Ishikawa (cell line): ENCODE measurements at regions not wholly inside any gene's neighbourhood (a gene's known extent, or its start where the extent isn't known, plus 50 kb on each side); places are given as distances from the start of the nearest gene placed in this dataset.

ENCODE experiments used
- CEBPB ChIP-seq: IDR thresholded peaks from 2 replicates; pipeline ENCODE4 v1.6.1; 2012
- CREB1 ChIP-seq: IDR thresholded peaks from 2 replicates; pipeline ENCODE4 v1.6.1; 2012; ENCODE audit warnings: low read depth
- EGR1 ChIP-seq: IDR thresholded peaks from 2 replicates; pipeline ENCODE4 v1.6.1; 2012
- EP300 ChIP-seq: IDR thresholded peaks from 2 replicates; pipeline ENCODE4 v1.6.1; 2012; ENCODE audit warnings: borderline replicate concordance
- FOXM1 ChIP-seq: IDR thresholded peaks from 2 replicates; pipeline ENCODE4 v1.6.1; 2012; ENCODE audit warnings: low read depth, borderline replicate concordance
- NFIC ChIP-seq: IDR thresholded peaks from 2 replicates; pipeline ENCODE4 v1.6.1; 2012
- RAD21 ChIP-seq: IDR thresholded peaks from 2 replicates; pipeline ENCODE4 v1.6.1; 2012; ENCODE audit warnings: low read depth
- REST ChIP-seq: IDR thresholded peaks from 2 replicates; pipeline ENCODE4 v1.6.1; 2012; ENCODE audit warnings: low read depth, mild to moderate bottlenecking
- TAF1 ChIP-seq: IDR thresholded peaks from 2 replicates; pipeline ENCODE4 v1.6.1; 2012; ENCODE audit warnings: low read depth, mild to moderate bottlenecking
- TCF12 ChIP-seq: IDR thresholded peaks from 2 replicates; pipeline ENCODE4 v1.6.1; 2012; ENCODE audit warnings: low read depth
- TEAD4 ChIP-seq: IDR thresholded peaks from 2 replicates; pipeline ENCODE4 v1.6.1; 2012
- YY1 ChIP-seq: IDR thresholded peaks from 2 replicates; pipeline ENCODE4 v1.6.1; 2012; ENCODE audit warnings: low read depth
- ZBTB7A ChIP-seq: IDR thresholded peaks from 2 replicates; pipeline ENCODE4 v1.6.1; 2012; ENCODE audit warnings: low read depth
- TF ChIP-seq, protein P1 (sequence below): IDR thresholded peaks from 2 replicates; pipeline ENCODE4 v1.6.1; 2012
- TF ChIP-seq, protein P2 (sequence below): IDR thresholded peaks from 2 replicates; pipeline ENCODE4 v1.6.1; 2012

DNA sequence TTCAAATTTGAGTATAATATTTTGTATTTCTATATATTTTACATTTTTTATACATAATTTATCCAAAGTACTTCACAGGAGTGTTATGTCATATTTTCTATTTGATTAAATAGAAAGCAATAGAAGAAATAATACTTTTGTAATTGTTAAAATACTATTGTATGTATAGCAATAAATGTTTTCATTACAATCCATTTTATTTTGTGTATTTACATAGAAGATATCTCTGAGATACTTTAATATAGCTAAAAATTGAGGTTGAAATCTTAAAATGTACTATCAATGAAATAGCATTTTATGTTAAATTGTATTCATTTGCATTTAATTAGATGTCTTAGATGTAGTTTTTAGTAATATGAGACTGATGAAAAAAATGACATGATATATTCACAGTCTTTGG is 1109.6 kb upstream of the MIR17HG start:
- TF ChIP-seq NFIC (no peak), EGR1 (no peak), EP300 (no peak), CEBPB (no peak), TEAD4 (no peak), TAF1 (no peak), YY1 (no peak), FOXM1 (no peak), ZBTB7A (no peak), CREB1 (no peak), REST (no peak), TCF12 (no peak), RAD21 (no peak)
- TF ChIP-seq, protein P1, sequence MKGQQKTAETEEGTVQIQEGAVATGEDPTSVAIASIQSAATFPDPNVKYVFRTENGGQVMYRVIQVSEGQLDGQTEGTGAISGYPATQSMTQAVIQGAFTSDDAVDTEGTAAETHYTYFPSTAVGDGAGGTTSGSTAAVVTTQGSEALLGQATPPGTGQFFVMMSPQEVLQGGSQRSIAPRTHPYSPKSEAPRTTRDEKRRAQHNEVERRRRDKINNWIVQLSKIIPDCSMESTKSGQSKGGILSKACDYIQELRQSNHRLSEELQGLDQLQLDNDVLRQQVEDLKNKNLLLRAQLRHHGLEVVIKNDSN, result no peak
- TF ChIP-seq, protein P2, sequence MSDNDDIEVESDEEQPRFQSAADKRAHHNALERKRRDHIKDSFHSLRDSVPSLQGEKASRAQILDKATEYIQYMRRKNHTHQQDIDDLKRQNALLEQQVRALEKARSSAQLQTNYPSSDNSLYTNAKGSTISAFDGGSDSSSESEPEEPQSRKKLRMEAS, result no peak

- TF ChIP-seq NFIC (no peak), EP300 (no peak), YY1 (no peak), CREB1 (no peak), FOXM1 (no peak), TAF1 (no peak), TCF12 (no peak), CEBPB (no peak), REST (no peak), ZBTB7A (no peak)
Measured at GRCh38 chr13:90238413-90238812, 1109.1 kb upstream of the MIR17HG start.

DNA sequence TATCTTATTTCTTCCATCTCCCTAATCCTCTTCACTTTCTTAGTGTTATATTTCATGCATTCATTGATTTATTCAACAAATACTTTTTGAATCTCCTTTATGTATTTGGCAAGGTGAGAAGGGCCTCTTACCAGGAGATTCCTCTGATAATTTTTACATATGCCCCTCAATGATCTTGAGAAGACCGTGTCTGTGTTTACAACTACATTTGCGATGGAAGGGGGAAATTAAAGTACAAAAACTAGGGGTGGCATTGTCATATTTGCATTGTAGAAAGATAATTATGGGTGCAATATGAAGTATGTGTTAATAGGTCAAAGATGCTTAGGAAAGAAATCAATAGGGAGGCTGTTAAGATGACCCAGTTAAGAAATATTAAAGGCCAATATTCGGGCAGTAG is 1108.4 kb upstream of the MIR17HG start:
- TF ChIP-seq EP300 (no peak), TAF1 (no peak), CEBPB (no peak), ZBTB7A (no peak), TCF12 (no peak), RAD21 (no peak), TEAD4 (no peak), CREB1 (no peak), NFIC (no peak), FOXM1 (no peak), YY1 (no peak)
- TF ChIP-seq, protein P1, result no peak
- TF ChIP-seq, protein P2, result no peak

DNA sequence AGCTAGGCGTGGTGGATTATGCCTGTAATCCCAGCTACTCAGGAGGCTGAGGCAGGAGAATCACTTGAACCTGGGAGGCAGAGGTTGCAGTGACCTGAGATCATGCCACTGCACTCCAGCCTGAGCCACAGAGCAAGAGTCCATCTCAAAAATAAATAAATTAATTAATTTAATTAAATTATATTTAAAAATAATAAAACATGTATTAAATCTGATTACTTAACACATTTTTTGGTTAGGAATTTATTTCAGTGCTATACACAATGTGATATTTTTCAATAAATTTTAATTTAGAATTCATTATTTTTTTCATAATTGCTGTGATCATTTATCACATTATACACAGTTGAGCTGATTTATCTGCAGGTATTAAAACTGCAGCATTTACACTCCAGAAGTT is 1101.5 kb upstream of the MIR17HG start:
- TF ChIP-seq CREB1, result no peak
- TF ChIP-seq TEAD4, result no peak
- no peak for TF ChIP-seq ZBTB7A
- no peak for TF ChIP-seq RAD21
- no peak for TF ChIP-seq FOXM1
- no peak for TF ChIP-seq EP300
- TF ChIP-seq TAF1, result no peak
- no peak for TF ChIP-seq EGR1
- TF ChIP-seq REST, result no peak
- TF ChIP-seq, protein P2, result no peak
- TF ChIP-seq CEBPB, result no peak

DNA sequence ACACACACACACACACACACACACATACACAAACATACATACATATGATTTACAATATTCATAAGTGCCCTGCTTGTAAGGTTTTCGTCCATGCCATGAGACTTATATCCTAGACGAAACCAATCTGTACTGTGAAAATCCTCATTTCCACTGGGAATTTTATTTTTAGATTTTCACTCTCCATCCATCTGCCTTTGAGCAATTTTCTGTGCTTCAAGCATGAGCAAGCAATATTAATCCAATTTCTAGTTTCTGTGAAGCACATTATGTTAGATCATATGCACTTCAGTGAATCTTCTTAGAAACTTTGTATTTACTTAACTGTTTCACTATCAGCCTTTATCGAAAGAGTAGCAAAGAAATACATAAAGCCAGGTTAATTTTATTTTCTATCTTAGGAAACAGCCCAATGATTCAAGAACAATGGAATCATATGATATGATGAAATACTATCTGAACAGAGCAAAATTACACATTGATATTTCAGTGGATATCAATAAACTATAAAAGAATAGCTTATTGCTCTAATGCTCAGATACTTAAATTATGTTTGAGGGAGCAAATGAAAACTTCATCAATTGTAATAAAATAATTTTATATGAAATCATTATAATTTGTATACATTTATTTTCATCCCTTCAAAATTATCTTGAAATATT is 1100.7 kb upstream of the MIR17HG start:
- TF ChIP-seq, protein P1, result no peak
- TF ChIP-seq FOXM1 (no peak), EP300 (no peak), CEBPB (no peak), TCF12 (no peak), NFIC (no peak), TEAD4 (no peak), REST (no peak), ZBTB7A (no peak), RAD21 (no peak), YY1 (no peak), TAF1 (no peak), EGR1 (no peak), CREB1 (no peak)
- TF ChIP-seq, protein P2, result no peak
